ENCODE measurements at regions not wholly inside any gene's neighbourhood (a gene's known extent, or its start where the extent isn't known, plus 50 kb on each side); places are given as distances from the start of the nearest gene placed in this dataset.

DNA sequence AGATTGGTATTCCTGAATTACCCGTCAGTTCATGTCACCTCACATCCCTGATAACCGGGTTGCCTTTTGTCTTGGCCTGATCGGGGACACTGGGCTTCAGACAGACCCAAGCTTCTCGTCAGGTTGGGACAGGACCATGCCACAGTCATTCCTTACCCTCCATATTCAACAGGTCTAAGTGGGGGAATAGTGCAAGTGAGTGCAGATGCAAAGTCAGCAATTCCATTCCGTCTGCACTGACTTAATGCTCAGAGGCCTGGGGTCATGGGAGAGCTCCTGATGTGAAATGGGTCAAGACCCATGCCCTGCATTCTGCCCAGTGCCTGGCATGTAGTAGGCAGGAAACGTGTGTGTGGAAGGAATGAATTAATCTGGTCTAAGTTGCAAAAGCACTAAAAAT, 95.4 kb upstream of the PITRM1 start:
- TF ChIP-seq CTCF (IDR thresholded peaks at IDR 0.05) (no peak), POLR2A (IDR thresholded peaks at IDR 0.05) (no peak), EP300 (IDR thresholded peaks at IDR 0.05) (no peak), POLR2AphosphoS5 (IDR thresholded peaks at IDR 0.05) (no peak)

Measured in suprapubic skin (tissue), 4 donors.